ENCODE measurements at regions not wholly inside any gene's neighbourhood (a gene's known extent, or its start where the extent isn't known, plus 50 kb on each side); places are given as distances from the start of the nearest gene placed in this dataset.
"Not testable (repeated sequence)": the region's sequence is repeated elsewhere in the genome, so short reads cannot be mapped to it uniquely, and the experiment has no call there.

GRCh38 chr9:119905724-119906123 is 536.5 kb upstream of the BRINP1 start:
- DNase-seq = peak; percentile 27

GRCh38 chr9:119903851-119904250 is 534.6 kb upstream of the BRINP1 start:
- DNase-seq = no peak

- no peak for DNase-seq
Measured at GRCh38 chr9:119902611-119903010, 533.4 kb upstream of the BRINP1 start.

DNA sequence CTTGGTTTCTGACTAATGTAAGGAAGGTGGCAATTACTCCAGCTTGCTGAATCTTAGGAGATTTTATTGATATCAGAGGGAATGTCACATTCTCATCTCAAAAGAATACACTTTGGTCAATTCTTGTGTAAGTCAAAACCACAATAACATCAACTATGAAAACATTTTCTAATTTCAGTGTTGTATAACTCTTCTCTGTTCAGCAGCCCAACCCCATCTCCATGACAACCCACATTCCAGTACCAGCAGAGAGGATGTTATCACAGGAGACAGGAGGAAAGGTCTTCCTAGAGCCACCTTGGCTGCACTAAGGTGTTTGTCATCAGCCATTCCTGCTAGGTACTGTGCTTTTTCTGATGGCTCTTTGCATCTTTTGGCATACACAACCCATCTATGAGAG is 529.1 kb upstream of the BRINP1 start:
- no peak for DNase-seq

- no peak for DNase-seq
Measured at GRCh38 chr9:119884438-119884837, 515.2 kb upstream of the BRINP1 start.

DNA sequence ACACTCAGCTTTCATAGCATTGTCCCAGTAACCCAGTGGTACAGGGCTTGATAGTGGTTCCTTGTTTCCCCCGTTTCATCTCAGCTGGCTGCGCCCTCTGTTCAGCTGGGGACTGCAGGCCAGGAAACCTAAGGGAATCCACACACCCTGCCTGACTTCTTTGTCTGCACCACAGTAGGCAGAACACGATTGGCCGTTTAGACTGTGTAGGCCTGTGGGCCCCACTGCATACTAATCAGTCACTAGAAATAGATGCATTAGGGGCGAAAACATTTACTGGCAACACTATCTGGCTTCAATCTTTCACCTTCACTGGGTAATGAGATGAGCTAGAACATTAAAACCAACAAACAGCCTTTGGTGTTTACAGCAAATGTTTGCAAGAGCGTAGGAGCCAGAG is 512.7 kb upstream of the BRINP1 start:
- DNase-seq = no peak

DNA sequence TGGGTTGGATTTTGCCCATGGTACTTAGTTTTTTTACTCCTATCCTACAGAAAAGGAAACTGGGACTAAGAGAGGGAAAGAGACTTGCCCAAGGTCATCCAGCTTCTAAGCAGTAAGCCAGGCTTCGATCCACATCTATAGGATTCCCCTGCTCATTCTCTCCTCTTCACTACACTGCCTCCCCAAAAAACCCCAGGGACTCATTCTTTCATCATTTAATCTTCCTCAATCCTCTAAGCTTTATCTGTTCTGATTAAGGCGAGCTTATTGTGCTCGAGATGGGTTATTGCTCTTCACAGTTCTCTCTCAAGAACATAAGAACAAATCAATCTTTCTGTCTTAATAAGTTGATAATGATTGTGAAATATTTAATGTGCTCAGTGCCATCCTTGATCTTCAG is 511.1 kb upstream of the BRINP1 start:
- DNase-seq = no peak

DNA sequence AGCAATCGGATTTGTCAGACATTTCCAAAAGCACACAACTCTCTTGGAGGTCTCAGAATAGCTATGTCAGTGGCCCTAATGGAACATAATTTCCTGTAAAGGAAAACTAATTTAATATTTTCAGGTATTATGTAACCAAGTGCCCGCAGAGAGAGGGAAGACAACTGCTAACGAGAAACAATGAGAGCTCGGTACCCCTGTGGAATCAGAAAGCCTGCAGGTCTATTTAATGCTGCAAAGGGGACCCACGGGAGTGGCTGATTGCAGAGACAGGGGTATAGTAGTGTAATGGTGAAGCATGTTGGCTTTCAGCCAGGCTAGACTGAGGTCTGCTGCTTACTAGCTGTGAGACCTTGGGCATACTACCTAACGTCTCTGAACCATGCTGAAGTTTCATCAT is 508.1 kb upstream of the BRINP1 start:
- DNase-seq = no peak

- DNase-seq = no peak
Measured at GRCh38 chr9:119873877-119874276, 504.6 kb upstream of the BRINP1 start.

GRCh38 chr9:119870251-119870650 is 501.0 kb upstream of the BRINP1 start:
- DNase-seq = not testable (repeated sequence)

DNA sequence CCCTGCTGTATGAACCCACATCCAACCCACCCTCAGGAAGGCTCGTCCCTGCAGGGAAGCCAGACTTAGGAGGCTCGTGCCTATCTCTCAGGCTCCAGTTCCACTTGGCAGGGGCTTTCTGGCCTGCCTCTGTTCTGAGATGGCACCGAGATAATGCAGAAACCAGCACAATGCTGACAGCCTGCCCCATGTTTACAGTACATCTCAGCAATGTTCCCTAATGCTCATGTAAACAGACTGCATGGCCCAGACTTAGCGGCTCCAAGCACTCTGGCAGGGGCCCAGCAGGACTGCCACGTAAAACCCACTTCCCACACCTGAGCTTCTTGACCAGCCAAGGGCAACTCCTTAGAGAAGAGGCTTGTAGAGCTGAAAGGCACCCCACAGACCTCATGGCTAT is 499.5 kb upstream of the BRINP1 start:
- DNase-seq = peak; percentile 82

DNA sequence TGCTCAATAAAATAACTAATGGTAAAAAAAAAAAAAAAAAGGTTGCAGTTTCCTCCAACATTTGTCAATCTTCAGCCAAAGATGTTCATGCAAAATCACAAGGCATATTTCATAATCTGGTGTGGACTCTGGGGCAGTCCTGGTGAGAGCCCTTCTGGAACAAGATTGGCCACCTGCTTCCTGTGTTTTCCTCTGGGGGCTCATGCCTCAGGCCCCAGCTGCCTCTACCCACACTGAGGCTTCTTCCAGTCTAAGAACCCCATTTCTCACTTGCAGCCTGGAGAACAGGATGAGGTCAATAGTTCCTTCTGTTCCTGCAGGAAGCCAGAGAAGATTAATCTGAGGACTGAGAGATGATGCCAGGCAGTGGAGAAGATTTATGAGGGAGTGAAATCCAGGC is 492.6 kb upstream of the BRINP1 start:
- DNase-seq = no peak

DNA sequence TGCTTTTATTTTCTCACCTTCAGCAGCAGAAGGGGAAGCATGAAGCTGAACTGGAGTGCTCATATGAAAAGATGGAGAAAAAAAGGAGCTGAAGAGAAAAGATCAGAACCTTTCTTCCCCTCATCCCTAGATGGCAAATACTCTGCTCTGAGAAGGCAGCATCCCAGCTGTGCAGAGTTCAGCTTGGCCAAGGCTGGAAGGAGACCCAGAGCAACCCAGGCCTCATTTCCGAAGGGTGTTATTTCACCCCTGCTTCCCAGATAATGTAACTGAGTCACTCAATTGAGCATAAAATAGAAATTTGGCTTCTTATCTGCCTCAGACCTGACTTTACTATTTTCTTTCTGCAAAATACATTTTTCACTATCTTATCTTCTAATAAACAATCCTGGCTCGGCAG is 489.9 kb upstream of the BRINP1 start:
- no peak for DNase-seq

DNA sequence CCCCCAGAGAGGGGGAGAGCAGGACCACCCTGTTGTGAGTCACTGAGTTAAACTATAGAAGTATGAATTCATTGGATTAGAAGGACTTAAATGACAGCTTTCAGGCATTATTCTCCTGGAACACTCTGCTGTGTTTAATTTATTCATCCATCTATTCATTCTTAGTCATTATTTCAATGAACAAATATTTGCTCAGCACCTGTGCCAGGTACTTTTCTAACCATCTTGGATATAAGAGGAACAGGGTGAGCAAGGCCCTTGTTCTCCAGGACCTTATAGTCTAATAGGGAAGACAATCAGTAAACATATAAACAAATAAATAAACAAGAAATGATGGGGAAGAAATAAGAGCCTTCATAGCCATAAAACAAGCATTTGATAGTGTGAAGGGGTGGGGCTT is 483.9 kb upstream of the BRINP1 start:
- peak; percentile 13 for DNase-seq

DNA sequence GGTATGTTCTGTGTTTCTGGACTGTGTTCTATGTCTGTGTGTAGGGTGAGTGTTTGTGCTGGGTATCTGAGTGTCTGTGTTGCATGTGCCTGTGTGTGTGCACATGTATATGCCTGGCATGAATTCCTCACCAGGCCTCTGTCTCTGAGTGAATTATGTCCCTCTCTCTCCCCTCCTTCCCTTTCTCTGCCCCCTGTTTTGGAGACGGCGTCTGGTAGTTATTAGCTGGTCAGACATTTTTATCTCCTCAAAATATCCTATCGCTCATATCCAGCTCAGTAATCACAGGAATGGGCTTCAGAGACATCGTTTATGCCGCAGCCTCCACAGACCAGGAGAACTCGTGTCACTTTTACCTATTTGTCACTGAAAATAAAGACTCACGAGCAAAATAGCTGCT is 483.2 kb upstream of the BRINP1 start:
- no peak for DNase-seq

DNA sequence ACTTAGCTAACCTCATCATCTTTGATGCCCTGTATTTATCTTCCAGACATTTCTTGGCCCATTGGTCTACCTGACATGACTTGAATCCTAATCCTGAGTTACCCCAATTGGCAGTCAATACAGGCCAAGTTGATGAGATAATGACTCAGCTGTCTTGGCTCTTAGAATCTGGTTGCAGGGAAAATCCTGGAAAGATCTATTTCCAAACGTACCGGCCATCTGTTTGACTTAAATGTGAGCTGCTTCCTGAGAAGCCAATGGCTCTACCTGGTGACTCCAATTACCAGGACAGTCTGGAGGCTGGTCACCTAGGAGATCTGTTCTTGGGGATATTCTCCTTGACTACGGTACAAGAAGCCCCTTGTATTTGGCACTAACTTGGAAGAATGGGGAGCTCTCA is 475.2 kb upstream of the BRINP1 start:
- no peak for DNase-seq

DNA sequence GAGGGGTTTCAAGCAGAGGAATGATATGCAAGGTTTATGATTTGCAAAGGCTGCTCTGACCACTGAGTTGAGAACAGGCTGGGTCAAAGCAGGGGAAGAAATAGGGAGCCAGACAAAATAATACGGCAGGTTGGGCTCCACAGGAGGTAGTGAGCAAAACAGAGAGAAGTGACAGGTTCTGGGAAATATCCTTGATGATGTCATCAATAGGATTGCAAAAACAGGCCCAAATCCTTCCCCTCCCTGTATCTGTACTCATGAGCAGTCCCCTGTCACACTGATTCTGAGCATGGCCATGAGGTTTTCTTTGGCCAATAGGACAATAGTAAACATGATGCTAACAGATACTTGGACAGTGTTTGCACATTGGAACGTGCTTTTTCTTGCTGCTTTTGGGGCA is 471.8 kb upstream of the BRINP1 start:
- no peak for DNase-seq

- DNase-seq = no peak
Measured at GRCh38 chr9:119839888-119840287, 470.7 kb upstream of the BRINP1 start.

- DNase-seq = no peak
Measured at GRCh38 chr9:119838210-119838609, 469.0 kb upstream of the BRINP1 start.

DNA sequence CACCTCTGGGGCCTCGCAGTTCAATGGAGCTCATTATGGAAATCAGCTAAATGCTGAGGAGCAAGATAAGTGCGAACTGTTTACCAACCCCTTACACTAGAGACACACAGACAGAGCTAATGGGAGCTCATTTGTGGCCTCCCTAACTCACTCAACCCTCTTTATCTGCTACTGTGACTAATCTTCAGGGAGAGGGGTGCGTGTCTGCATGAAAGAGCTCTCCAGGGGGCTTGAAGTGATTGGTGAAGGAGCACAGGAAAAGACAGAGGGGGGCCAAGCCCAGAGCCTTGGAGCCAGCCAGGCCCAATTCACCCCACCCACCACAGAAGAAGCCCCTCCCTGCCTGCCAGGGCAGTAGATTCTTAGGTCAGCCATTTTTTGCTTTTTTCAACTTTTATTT is 466.8 kb upstream of the BRINP1 start:
- peak; percentile 16 for DNase-seq

GRCh38 chr9:119834064-119834620 is 464.9 kb upstream of the BRINP1 start:
- DNase-seq = no peak

- DNase-seq = no peak
Measured at GRCh38 chr9:119831309-119831708, 462.1 kb upstream of the BRINP1 start.

DNA sequence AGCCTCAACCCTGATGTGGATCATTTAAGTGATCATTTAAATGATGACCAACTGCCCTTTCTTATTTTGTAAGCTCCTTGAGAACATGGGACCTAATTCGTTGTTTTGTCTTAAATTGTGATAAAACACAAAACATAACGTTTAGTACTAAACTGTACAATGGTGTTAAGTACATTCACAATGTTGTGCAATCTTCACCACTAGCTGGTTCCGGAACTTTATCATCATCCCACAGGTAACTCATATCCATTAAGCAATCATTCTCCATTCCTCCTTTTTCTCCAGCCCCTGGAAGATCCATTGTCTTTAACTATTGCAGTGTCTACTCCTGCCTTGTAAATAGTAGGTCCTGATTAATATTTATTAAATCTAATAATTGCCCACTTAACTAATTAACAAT is 460.5 kb upstream of the BRINP1 start:
- no peak for DNase-seq

GRCh38 chr9:119829186-119829585 is 460.0 kb upstream of the BRINP1 start:
- no peak for DNase-seq

DNA sequence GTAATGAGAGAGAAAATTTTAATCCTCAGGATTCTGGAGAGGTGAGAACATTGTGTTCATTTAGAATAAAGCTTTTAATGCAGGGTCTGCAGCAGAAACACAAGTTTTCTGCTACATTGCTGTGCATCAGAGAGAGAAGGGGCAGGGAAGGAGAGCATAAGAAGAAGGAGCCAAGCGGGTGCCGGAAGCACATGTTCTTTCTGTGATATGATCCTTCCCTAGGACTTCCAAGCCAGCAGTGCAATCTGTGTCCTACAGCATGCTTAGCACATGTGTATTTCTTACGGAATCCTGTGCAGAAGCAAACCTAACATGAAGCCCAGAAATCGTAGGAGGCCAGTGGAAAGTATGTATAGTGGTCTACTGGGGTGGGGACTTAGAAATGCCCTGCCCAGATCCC is 458.3 kb upstream of the BRINP1 start:
- no peak for DNase-seq

DNA sequence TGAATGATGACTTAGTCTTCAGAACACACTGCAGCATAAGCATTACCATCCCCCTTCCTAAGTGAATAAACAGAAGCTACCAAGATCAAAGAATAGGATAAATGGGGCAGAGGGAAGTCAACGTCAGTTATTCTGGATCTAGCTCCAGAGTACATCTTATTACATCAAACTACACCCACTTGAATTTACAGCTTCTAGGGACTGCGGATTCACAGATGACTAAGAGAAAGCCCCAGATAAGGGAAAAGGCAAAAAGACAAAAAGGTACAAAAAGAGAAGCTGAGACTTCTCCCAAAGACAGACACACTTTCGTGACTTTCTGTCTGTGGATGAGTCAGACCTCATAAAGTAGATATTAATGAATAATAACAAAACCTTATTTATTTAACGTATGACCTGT is 457.9 kb upstream of the BRINP1 start:
- no peak for DNase-seq

All from NCI-H1092 treated with DMSO at 0.1 percent for 48 hours (cell line).